Transverse colon (tissue), 4 donors: ENCODE measurements at regions not wholly inside any gene's neighbourhood (a gene's known extent, or its start where the extent isn't known, plus 50 kb on each side); places are given as distances from the start of the nearest gene placed in this dataset.
"Not testable (repeated sequence)": the region's sequence is repeated elsewhere in the genome, so short reads cannot be mapped to it uniquely, and the experiment has no call there.

Experiments
- DNase-seq: peaks from one replicate; pipeline ENCODE4 v3.0.0-alpha.2; 2019
- H3K27ac ChIP-seq, 4 donors: fragments of 200-600 bp; sonication (generic); 2 replicates each; pipeline ENCODE4 v1.5.1; 2016 to 2018; ENCODE audit warnings: inconsistent platforms in 4 of 4
- H3K27me3 ChIP-seq: fragments of 200-600 bp; sonication (generic); 2 replicates; pipeline ENCODE4 v1.5.1; 2017; ENCODE audit warnings: inconsistent platforms
- H3K36me3 ChIP-seq, 4 donors: fragments of 200-600 bp; sonication (generic); 2 replicates each; pipeline ENCODE4 v1.5.1; 2017 to 2019; ENCODE audit warnings: inconsistent platforms in 4 of 4
- H3K4me1 ChIP-seq, 4 donors: fragments of 200-600 bp; sonication (generic); 2 replicates each; pipeline ENCODE4 v1.5.1; 2017 to 2020; ENCODE audit warnings: inconsistent platforms in 4 of 4
- H3K4me3 ChIP-seq, 4 donors: fragments of 200-600 bp; sonication (generic); 1 replicate in 1 of 4; 2 replicates in 3 of 4; pipeline versions ENCODE4 v1.5.1 to v1.6.1; 2017 to 2019; ENCODE audit warnings: inconsistent platforms in 4 of 4
- H3K9me3 ChIP-seq, 2 donors: fragments of 200-600 bp; sonication (generic); 2 replicates each; pipeline ENCODE4 v1.5.1; 2017 to 2019; ENCODE audit warnings: inconsistent platforms in 2 of 2
- CTCF ChIP-seq, 5 experiments: fragments of 200-600 bp in 3 of 5; fragments of 450-650 bp in 2 of 5; sonication (generic) in 3 of 5; IDR thresholded peaks; 1 replicate in 2 of 5; 2 replicates in 3 of 5; pipeline ENCODE4 v1.5.1; 2016 to 2017; ENCODE audit warnings: antibody characterized with exemption in 5 of 5, inconsistent platforms in 3 of 5, mild to moderate bottlenecking in 2 of 5, moderate library complexity in 1 of 5
- EP300 ChIP-seq: sonication (generic); formaldehyde crosslinking; IDR thresholded peaks from one replicate; pipeline ENCODE4 v1.6.1; 2017; ENCODE audit warnings: antibody characterized with exemption, low read depth
- POLR2A ChIP-seq: fragments of 450-650 bp; IDR thresholded peaks from one replicate; pipeline ENCODE4 v1.6.1; 2016; ENCODE audit warnings: antibody characterized with exemption, mild to moderate bottlenecking, moderate library complexity
- POLR2AphosphoS5 ChIP-seq, 3 donors: sonication (generic); formaldehyde crosslinking; IDR thresholded peaks; one replicate each; pipeline ENCODE4 v1.6.1; 2016; ENCODE audit warnings: antibody characterized with exemption in 3 of 3
- WGBS, 2 donors: methylation state at CpG; one replicate each; pipeline ENCODE4 v1.1.5; 2018; ENCODE audit warnings: low coverage in 1 of 2; 5-methylcytosine and 5-hydroxymethylcytosine counted together
- in situ Hi-C, 4 donors: fragments of 200-750 bp; cut with MboI; loops; one replicate each; pipeline versions ENCODE4 v1.15.0 to v1.15.1; 2017; ENCODE audit warnings: low sequenced_read_pairs in 3 of 4, low pct_ligation_motif_present in 1 of 4, low pct_unique_long_range_greater_than_20kb in 1 of 4
- intact Hi-C: fragments of 100-400 bp; cut with DNase I; formaldehyde crosslinking; loops from one replicate; pipeline ENCODE4 v1.15.1; 2023; ENCODE audit warnings: low total_unique reads

- no peak for TF ChIP-seq POLR2AphosphoS5 (IDR thresholded peaks at IDR 0.05)
- Histone ChIP-seq H3K4me1 (no peaks in the 10 kb centered on the region), H3K4me3 (no peak overlapping the region), H3K36me3 (no peaks in the 10 kb centered on the region), H3K27ac (no peak overlapping the region), H3K9me3 (no peaks in the 10 kb centered on the region), H3K27me3 (no peaks in the 10 kb centered on the region)
- WGBS, 2 donors, result 46 to 48% methylated on average over 3 of the region's 3 CpGs
- in situ Hi-C loops (no loop called here), intact Hi-C loops (no loop called here)
- no peak for DNase-seq
Measured at GRCh38 chr1:239091537-239091936, 294.8 kb upstream of the CHRM3 start.

GRCh38 chr1:239084459-239085080 lies 301.8 kb upstream of the CHRM3 start:
- in situ Hi-C loops, result no loop called here

GRCh38 chr1:239081947-239082346 lies 304.4 kb upstream of the CHRM3 start:
- H3K27ac ChIP-seq, DNase-seq, H3K4me3 ChIP-seq, H3K4me1 ChIP-seq, H3K27me3 ChIP-seq, H3K9me3 ChIP-seq, intact Hi-C loops, H3K36me3 ChIP-seq, in situ Hi-C loops: not testable (repeated sequence)
- WGBS, 2 donors, result 67 to 74% methylated on average over 3 of the region's 3 CpGs

More at GRCh38 chr1:239084459-239085080, 301.8 kb upstream of the CHRM3 start:
- H3K27me3 ChIP-seq, result no peaks in the 10 kb centered on the region
- H3K9me3 ChIP-seq, result peaks cover 0 to 4% of the 10 kb centered on the region in 2 donors
- intact Hi-C loops, result no loop called here
- DNase-seq, result no peak
- no peak overlapping the region for H3K4me3 ChIP-seq
- no peak overlapping the region for H3K27ac ChIP-seq
- 87% methylated on average over 2 of the region's 2 CpGs; no CpG with 5 or more reads in 1 of the 2 donors for WGBS, 2 donors
- no peaks in the 10 kb centered on the region for H3K36me3 ChIP-seq
- H3K4me1 ChIP-seq, result no peaks in the 10 kb centered on the region
- TF ChIP-seq POLR2AphosphoS5 (IDR thresholded peaks at IDR 0.05) (no peak), EP300 (no peak)

GRCh38 chr1:239067480-239067879 lies 318.9 kb upstream of the CHRM3 start:
- Histone ChIP-seq H3K27ac (no peak overlapping the region), H3K4me1 (no peaks in the 10 kb centered on the region), H3K36me3 (no peaks in the 10 kb centered on the region), H3K9me3 (no peaks in the 10 kb centered on the region), H3K27me3 (no peaks in the 10 kb centered on the region), H3K4me3 (no peak overlapping the region)
- in situ Hi-C loops (no loop called here), intact Hi-C loops (no loop called here)
- TF ChIP-seq EP300 (no peak), CTCF (IDR thresholded peaks at IDR 0.05) (no peak), POLR2AphosphoS5 (IDR thresholded peaks at IDR 0.05) (no peak), POLR2A (no peak)
- no peak for DNase-seq

GRCh38 chr1:239067058-239067457 lies 319.3 kb upstream of the CHRM3 start:
- no peak overlapping the region for H3K27ac ChIP-seq
- no peaks in the 10 kb centered on the region for H3K4me1 ChIP-seq
- no peaks in the 10 kb centered on the region for H3K9me3 ChIP-seq
- in situ Hi-C loops, result no loop called here
- no peak overlapping the region for H3K4me3 ChIP-seq
- 59% methylated on average over 1 of the region's 1 CpG for WGBS, 2 donors
- TF ChIP-seq POLR2AphosphoS5 (IDR thresholded peaks at IDR 0.05) (no peak), POLR2A (no peak), CTCF (IDR thresholded peaks at IDR 0.05) (no peak), EP300 (no peak)
- H3K27me3 ChIP-seq, result no peaks in the 10 kb centered on the region
- no peaks in the 10 kb centered on the region for H3K36me3 ChIP-seq
- no peak for DNase-seq
- intact Hi-C loops, result no loop called here

GRCh38 chr1:239061770-239062169 lies 324.6 kb upstream of the CHRM3 start:
- Histone ChIP-seq H3K9me3 (no peaks in the 10 kb centered on the region), H3K36me3 (no peaks in the 10 kb centered on the region), H3K4me1 (no peaks in the 10 kb centered on the region), H3K4me3 (no peak overlapping the region), H3K27me3 (no peaks in the 10 kb centered on the region), H3K27ac (no peak overlapping the region)
- no peak for DNase-seq
- 73 to 75% methylated on average over 4 to 7 of the region's 7 CpGs for WGBS, 2 donors
- TF ChIP-seq EP300, result no peak
- TF ChIP-seq CTCF (IDR thresholded peaks at IDR 0.05), result no peak
- no peak for TF ChIP-seq POLR2A
- in situ Hi-C loops (no loop called here), intact Hi-C loops (no loop called here)
